ENCODE measurements at regions not wholly inside any gene's neighbourhood (a gene's known extent, or its start where the extent isn't known, plus 50 kb on each side); places are given as distances from the start of the nearest gene placed in this dataset.
A peak's percentile ranks its signal among the peaks of the same experiment; 100 is the strongest.
"Not testable (repeated sequence)": the region's sequence is repeated elsewhere in the genome, so short reads cannot be mapped to it uniquely, and the experiment has no call there.

- no peak for DNase-seq
These were observed 644.3 kb downstream of the EPM2A start for GRCh38 chr6:145090801-145091585.

GRCh38 chr6:145091586-145092142 is 643.7 kb downstream of the EPM2A start:
- DNase-seq = no peak

GRCh38 chr6:145092554-145092953 is 642.8 kb downstream of the EPM2A start:
- no peak for DNase-seq

GRCh38 chr6:145093226-145093625 is 642.1 kb downstream of the EPM2A start:
- DNase-seq = no peak

- DNase-seq = no peak
These were observed 638.5 kb downstream of the EPM2A start for GRCh38 chr6:145096846-145097245.

GRCh38 chr6:145098127-145098526 is 637.2 kb downstream of the EPM2A start:
- not testable (repeated sequence) for DNase-seq

- DNase-seq = no peak
These were observed 635.6 kb downstream of the EPM2A start for GRCh38 chr6:145099713-145100112.

- no peak for DNase-seq
These were observed 625.2 kb downstream of the EPM2A start for GRCh38 chr6:145110109-145110508.

GRCh38 chr6:145111407-145111806 is 623.9 kb downstream of the EPM2A start:
- DNase-seq = not testable (repeated sequence)

GRCh38 chr6:145112711-145113148 is 622.6 kb downstream of the EPM2A start:
- no peak for DNase-seq

- no peak for DNase-seq
These were observed 619.7 kb downstream of the EPM2A start for GRCh38 chr6:145115638-145116037.

GRCh38 chr6:145116591-145117178 is 618.6 kb downstream of the EPM2A start:
- DNase-seq = no peak

GRCh38 chr6:145118224-145118623 is 617.1 kb downstream of the EPM2A start:
- DNase-seq = no peak

GRCh38 chr6:145119081-145119480 is 616.2 kb downstream of the EPM2A start:
- no peak for DNase-seq

GRCh38 chr6:145132709-145133108 is 602.6 kb downstream of the EPM2A start:
- DNase-seq = no peak

GRCh38 chr6:145135702-145136101 is 599.6 kb downstream of the EPM2A start:
- no peak for DNase-seq

- DNase-seq = no peak
These were observed 597.9 kb downstream of the EPM2A start for GRCh38 chr6:145137425-145137824.

GRCh38 chr6:145138469-145139139 is 596.7 kb downstream of the EPM2A start:
- no peak for DNase-seq

GRCh38 chr6:145139140-145139850 is 596.0 kb downstream of the EPM2A start:
- peak; percentile 49 for DNase-seq

- no peak for DNase-seq
These were observed 595.4 kb downstream of the EPM2A start for GRCh38 chr6:145139895-145140294.

- DNase-seq = no peak
These were observed 593.7 kb downstream of the EPM2A start for GRCh38 chr6:145141572-145141971.

- DNase-seq = no peak
These were observed 592.4 kb downstream of the EPM2A start for GRCh38 chr6:145142958-145143357.

GRCh38 chr6:145143379-145143778 is 591.9 kb downstream of the EPM2A start:
- DNase-seq = no peak
